Panc1 (cell line): ENCODE measurements at regions not wholly inside any gene's neighbourhood (a gene's known extent, or its start where the extent isn't known, plus 50 kb on each side); places are given as distances from the start of the nearest gene placed in this dataset.

Experiments used
- ATAC-seq: fragments of 200-7000 bp; cut with Tn5 transposase; 2 replicates; pipeline ENCODE4 v1.9.1; 2020; ENCODE audit warnings: mild to moderate bottlenecking, moderate library complexity
- BruUV-seq: library from RNA; stranded (reverse); fragments of 400-500 nt; replicated peaks from 2 replicates; lab custom pipeline; 2021; lab: Mats Ljungman, UMichigan
- CTCF ChIA-PET: fragments of 300-600 bp; sonication (Branson Sonifier 250); formaldehyde crosslinking; loops from one replicate; lab custom pipeline; 2022; ENCODE audit warnings: antibody characterized with exemption; lab: Charles Lee
- POLR2A ChIA-PET: fragments of 300-600 bp; sonication (Branson Sonifier 250); formaldehyde crosslinking; loops from one replicate; lab custom pipeline; 2022; ENCODE audit warnings: antibody characterized with exemption; lab: Charles Lee
- DNase-seq: peaks from one replicate; pipeline ENCODE4 v3.0.0-alpha.2; 2010; ENCODE audit warnings: low read depth, low spot score
- H3K27ac ChIP-seq: 2 replicates; pipeline ENCODE4 v1.5.1; 2011; ENCODE audit warnings: mild to moderate bottlenecking, low read length, inconsistent platforms
- H3K27me3 ChIP-seq: fragments of 200-500 bp; sonication (Bioruptor generic); 2 replicates; pipeline ENCODE4 v1.6.0; 2014; ENCODE audit warnings: low read length, inconsistent platforms; ENCODE audit not compliant: control insufficient read depth, insufficient read depth
- H3K36me3 ChIP-seq: fragments of 200-500 bp; sonication (Bioruptor generic); 2 replicates; pipeline ENCODE4 v1.5.1; 2014; ENCODE audit warnings: inconsistent platforms, mild to moderate bottlenecking, low read length, moderate library complexity; ENCODE audit not compliant: control insufficient read depth, insufficient read depth
- H3K4me1 ChIP-seq: 2 replicates; pipeline ENCODE4 v1.5.1; 2011; ENCODE audit warnings: inconsistent platforms, mild to moderate bottlenecking, low read length, moderate library complexity; ENCODE audit not compliant: control insufficient read depth, insufficient read depth
- H3K4me3 ChIP-seq, 2 experiments: 2 replicates each; pipeline ENCODE4 v1.5.1; 2011 to 2012; ENCODE audit warnings: low read depth in 2 of 2, low read length in 2 of 2, mild to moderate bottlenecking in 2 of 2, inconsistent platforms in 1 of 2, moderate library complexity in 1 of 2
- H3K9me3 ChIP-seq: fragments of 200-500 bp; sonication (Bioruptor generic); 2 replicates; pipeline ENCODE4 v1.5.1; 2014; ENCODE audit warnings: low read depth, mild to moderate bottlenecking, inconsistent platforms, low read length, moderate library complexity; ENCODE audit not compliant: control insufficient read depth, insufficient read depth
- CTCF ChIP-seq: fragments of 450-650 bp; IDR thresholded peaks from 2 replicates; pipeline ENCODE4 v1.5.1; 2017; ENCODE audit warnings: mild to moderate bottlenecking
- POLR2AphosphoS5 ChIP-seq: IDR thresholded peaks from 2 replicates; pipeline ENCODE4 v1.6.1; 2012; ENCODE audit warnings: mild to moderate bottlenecking, low read depth, low read length, moderate library complexity
- SIN3A ChIP-seq: IDR thresholded peaks from 2 replicates; pipeline ENCODE4 v1.6.1; 2012; ENCODE audit warnings: low read depth, mild to moderate bottlenecking, low read length, moderate library complexity, borderline replicate concordance; ENCODE audit not compliant: insufficient read depth
- TCF7L2 ChIP-seq: IDR thresholded peaks from 2 replicates; pipeline ENCODE4 v1.6.1; 2011; ENCODE audit warnings: mild to moderate bottlenecking, low read depth, low read length, inconsistent platforms
- in situ Hi-C: cut with HindIII; loops from 2 replicates; pipeline ENCODE4 v1.10.0; 2016; ENCODE audit warnings: low sequenced_read_pairs, low pct_unique_long_range_greater_than_20kb
- intact Hi-C: fragments of 100-400 bp; cut with micrococcal nuclease; formaldehyde crosslinking; loops from one replicate; pipeline ENCODE4 v1.10.0; 2022; ENCODE audit not compliant: unreplicated experiment
- TF ChIP-seq, protein P1 (sequence below), 2 experiments: IDR thresholded peaks; 2 replicates each; pipeline ENCODE4 v1.6.1; 2011 to 2012; ENCODE audit warnings: low read depth in 2 of 2, control low read depth in 1 of 2, low read length in 1 of 2, mild to moderate bottlenecking in 1 of 2, moderate library complexity in 1 of 2; ENCODE audit not compliant: insufficient read depth in 1 of 2

DNA sequence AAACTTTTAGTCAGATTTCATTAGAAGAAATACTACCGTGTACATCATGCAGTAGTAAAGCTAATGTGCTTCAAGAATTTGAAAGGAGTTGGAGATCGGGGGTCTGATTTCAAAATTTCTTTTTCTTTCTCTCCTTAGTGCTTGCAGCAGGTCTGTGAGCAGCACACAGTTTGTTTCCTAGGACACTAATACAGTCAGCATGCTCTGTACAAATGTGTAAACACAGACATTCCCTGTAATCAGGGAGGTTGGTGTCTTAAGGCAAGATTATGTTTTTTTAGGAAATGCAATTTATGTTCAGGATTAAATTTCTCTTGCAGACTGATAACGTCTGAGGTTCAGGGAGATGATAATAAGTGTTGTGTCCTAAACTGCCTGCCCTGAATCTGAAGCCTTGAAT lies 142.7 kb downstream of the ALX1 start:
- DNase-seq (no peak), ATAC-seq (no peak)
- in situ Hi-C loops = no loop called here
- H3K4me3 ChIP-seq = no peak overlapping the region
- BruUV-seq = no TSS peak
- intact Hi-C loops = no loop called here
- no peak for TF ChIP-seq POLR2AphosphoS5
- no peak for TF ChIP-seq TCF7L2
- no peak for TF ChIP-seq SIN3A
- TF ChIP-seq, protein P1, sequence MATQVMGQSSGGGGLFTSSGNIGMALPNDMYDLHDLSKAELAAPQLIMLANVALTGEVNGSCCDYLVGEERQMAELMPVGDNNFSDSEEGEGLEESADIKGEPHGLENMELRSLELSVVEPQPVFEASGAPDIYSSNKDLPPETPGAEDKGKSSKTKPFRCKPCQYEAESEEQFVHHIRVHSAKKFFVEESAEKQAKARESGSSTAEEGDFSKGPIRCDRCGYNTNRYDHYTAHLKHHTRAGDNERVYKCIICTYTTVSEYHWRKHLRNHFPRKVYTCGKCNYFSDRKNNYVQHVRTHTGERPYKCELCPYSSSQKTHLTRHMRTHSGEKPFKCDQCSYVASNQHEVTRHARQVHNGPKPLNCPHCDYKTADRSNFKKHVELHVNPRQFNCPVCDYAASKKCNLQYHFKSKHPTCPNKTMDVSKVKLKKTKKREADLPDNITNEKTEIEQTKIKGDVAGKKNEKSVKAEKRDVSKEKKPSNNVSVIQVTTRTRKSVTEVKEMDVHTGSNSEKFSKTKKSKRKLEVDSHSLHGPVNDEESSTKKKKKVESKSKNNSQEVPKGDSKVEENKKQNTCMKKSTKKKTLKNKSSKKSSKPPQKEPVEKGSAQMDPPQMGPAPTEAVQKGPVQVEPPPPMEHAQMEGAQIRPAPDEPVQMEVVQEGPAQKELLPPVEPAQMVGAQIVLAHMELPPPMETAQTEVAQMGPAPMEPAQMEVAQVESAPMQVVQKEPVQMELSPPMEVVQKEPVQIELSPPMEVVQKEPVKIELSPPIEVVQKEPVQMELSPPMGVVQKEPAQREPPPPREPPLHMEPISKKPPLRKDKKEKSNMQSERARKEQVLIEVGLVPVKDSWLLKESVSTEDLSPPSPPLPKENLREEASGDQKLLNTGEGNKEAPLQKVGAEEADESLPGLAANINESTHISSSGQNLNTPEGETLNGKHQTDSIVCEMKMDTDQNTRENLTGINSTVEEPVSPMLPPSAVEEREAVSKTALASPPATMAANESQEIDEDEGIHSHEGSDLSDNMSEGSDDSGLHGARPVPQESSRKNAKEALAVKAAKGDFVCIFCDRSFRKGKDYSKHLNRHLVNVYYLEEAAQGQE (IDR thresholded peaks at IDR 0.05; ENCODE audit: insufficient read depth in 1 of 2, low read depth in 2 of 2, low read length in 1 of 2) = no peak
- no peak for TF ChIP-seq CTCF
- H3K4me1 ChIP-seq = no peaks in the 10 kb centered on the region
- ChIA-PET CTCF (no interaction called here), POLR2A (no interaction called here)
- H3K36me3 ChIP-seq = no peaks in the 10 kb centered on the region
- no peaks in the 10 kb centered on the region for H3K27me3 ChIP-seq
- H3K9me3 ChIP-seq = no peaks in the 10 kb centered on the region
- no peak overlapping the region for H3K27ac ChIP-seq

DNA sequence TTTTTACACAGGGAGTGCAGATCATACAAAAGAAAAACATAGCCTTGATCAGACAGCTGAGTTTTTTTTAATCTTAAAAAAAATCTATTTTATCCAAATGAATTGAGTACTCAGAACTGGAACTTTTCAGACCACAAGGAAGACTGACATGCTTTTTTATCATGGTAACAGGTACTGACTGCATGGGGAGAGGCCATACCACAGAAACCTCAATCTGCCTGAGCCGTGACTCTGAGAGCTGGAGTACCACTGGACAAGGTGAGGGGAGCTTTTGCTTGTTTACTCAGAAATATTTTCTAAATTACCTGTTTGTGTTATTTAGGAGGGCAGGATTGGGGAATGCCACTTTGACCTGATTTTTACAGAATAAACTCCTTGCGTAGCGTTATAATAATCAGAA lies 143.9 kb downstream of the ALX1 start:
- intact Hi-C loops (no loop called here), in situ Hi-C loops (no loop called here)
- no peak for ATAC-seq
- H3K27ac ChIP-seq = no peak overlapping the region
- TF ChIP-seq CTCF (no peak), SIN3A (no peak), TCF7L2 (no peak), POLR2AphosphoS5 (no peak)
- TF ChIP-seq, protein P1 (IDR thresholded peaks at IDR 0.05; ENCODE audit: insufficient read depth in 1 of 2, low read depth in 2 of 2, low read length in 1 of 2) = no peak
- DNase-seq = no peak
- H3K27me3 ChIP-seq = no peaks in the 10 kb centered on the region
- H3K36me3 ChIP-seq = no peaks in the 10 kb centered on the region
- no peaks in the 10 kb centered on the region for H3K4me1 ChIP-seq
- ChIA-PET POLR2A (no interaction called here), CTCF (no interaction called here)
- no peaks in the 10 kb centered on the region for H3K9me3 ChIP-seq
- no TSS peak for BruUV-seq
- no peak overlapping the region for H3K4me3 ChIP-seq
